ENCODE measurements at regions not wholly inside any gene's neighbourhood (a gene's known extent, or its start where the extent isn't known, plus 50 kb on each side); places are given as distances from the start of the nearest gene placed in this dataset.

GRCh38 chr11:97498891-97499290 is 1109.1 kb downstream of the JRKL start:
- DNase-seq (ENCODE audit: low spot score) = no peak
- no peak overlapping the region for H3K4me3 Mint-ChIP-seq (ENCODE audit: unreplicated experiment)
- TF ChIP-seq, protein P1, sequence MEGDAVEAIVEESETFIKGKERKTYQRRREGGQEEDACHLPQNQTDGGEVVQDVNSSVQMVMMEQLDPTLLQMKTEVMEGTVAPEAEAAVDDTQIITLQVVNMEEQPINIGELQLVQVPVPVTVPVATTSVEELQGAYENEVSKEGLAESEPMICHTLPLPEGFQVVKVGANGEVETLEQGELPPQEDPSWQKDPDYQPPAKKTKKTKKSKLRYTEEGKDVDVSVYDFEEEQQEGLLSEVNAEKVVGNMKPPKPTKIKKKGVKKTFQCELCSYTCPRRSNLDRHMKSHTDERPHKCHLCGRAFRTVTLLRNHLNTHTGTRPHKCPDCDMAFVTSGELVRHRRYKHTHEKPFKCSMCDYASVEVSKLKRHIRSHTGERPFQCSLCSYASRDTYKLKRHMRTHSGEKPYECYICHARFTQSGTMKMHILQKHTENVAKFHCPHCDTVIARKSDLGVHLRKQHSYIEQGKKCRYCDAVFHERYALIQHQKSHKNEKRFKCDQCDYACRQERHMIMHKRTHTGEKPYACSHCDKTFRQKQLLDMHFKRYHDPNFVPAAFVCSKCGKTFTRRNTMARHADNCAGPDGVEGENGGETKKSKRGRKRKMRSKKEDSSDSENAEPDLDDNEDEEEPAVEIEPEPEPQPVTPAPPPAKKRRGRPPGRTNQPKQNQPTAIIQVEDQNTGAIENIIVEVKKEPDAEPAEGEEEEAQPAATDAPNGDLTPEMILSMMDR (IDR thresholded peaks at IDR 0.05; ENCODE audit: unreplicated experiment) = no peak
- no peaks in the 10 kb centered on the region for H3K9me3 Mint-ChIP-seq (ENCODE audit: unreplicated experiment)
- H3K27me3 Mint-ChIP-seq (ENCODE audit: unreplicated experiment) = no peaks in the 10 kb centered on the region
- no peaks in the 10 kb centered on the region for H3K4me1 Mint-ChIP-seq (ENCODE audit: unreplicated experiment)
- no peak overlapping the region for H3K27ac Mint-ChIP-seq (ENCODE audit: unreplicated experiment)
- no peaks in the 10 kb centered on the region for H3K36me3 Mint-ChIP-seq (ENCODE audit: low read depth, unreplicated experiment)

DNA sequence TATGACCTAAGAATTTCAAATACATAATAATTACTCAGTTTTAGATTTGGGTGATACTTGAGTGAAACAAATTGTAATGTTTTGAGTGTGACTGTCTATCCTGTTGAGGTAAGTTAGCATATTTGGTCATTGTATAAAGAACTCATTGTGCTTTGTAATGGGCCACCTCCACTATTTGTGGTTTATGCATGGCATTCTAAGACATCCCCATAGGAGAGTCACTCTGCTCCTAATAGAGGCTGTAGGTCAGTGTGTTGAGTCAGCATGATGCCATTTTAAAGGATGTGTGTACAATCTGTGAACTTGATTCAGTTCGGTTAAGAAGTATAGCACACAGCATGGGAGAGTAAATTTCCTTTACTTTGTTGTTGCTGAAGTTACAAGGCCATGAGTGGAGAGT is 1112.4 kb downstream of the JRKL start:
- Mint-ChIP-seq H3K27me3 (ENCODE audit: unreplicated experiment) (no peaks in the 10 kb centered on the region), H3K4me3 (ENCODE audit: unreplicated experiment) (no peak overlapping the region), H3K9me3 (ENCODE audit: unreplicated experiment) (no peaks in the 10 kb centered on the region), H3K27ac (ENCODE audit: unreplicated experiment) (no peak overlapping the region), H3K36me3 (ENCODE audit: low read depth, unreplicated experiment) (no peaks in the 10 kb centered on the region), H3K4me1 (ENCODE audit: unreplicated experiment) (no peaks in the 10 kb centered on the region)
- DNase-seq (ENCODE audit: low spot score) = no peak
- TF ChIP-seq, protein P1 (IDR thresholded peaks at IDR 0.05; ENCODE audit: unreplicated experiment) = no peak

GRCh38 chr11:97506076-97506759 is 1116.4 kb downstream of the JRKL start:
- H3K27ac Mint-ChIP-seq (ENCODE audit: unreplicated experiment) = no peak overlapping the region
- TF ChIP-seq, protein P1 (IDR thresholded peaks at IDR 0.05; ENCODE audit: unreplicated experiment) = no peak
- H3K9me3 Mint-ChIP-seq (ENCODE audit: unreplicated experiment) = no peaks in the 10 kb centered on the region
- no peaks in the 10 kb centered on the region for H3K36me3 Mint-ChIP-seq (ENCODE audit: low read depth, unreplicated experiment)
- H3K4me1 Mint-ChIP-seq (ENCODE audit: unreplicated experiment) = no peaks in the 10 kb centered on the region
- no peak overlapping the region for H3K4me3 Mint-ChIP-seq (ENCODE audit: unreplicated experiment)
- no peak for DNase-seq (ENCODE audit: low spot score)
- H3K27me3 Mint-ChIP-seq (ENCODE audit: unreplicated experiment) = no peaks in the 10 kb centered on the region

DNA sequence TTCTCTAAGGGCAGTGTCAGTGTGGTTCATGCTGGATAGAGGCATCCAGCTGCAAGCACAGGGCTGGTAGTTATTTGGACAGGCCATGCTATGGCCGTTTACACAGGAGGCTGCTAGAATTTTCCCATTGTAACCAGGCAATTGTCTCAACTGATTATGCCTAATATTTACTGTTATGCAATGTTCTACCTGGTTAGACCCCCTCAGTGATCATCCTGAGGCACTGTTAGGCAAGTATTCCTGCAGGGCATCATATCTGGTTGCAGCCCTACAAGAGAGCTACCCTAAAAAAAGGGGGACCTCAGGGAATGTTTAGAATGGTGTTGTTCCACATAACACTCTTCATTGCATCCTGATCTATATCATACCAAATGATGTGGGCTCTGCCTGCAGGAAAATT is 1124.6 kb downstream of the JRKL start:
- no peaks in the 10 kb centered on the region for H3K9me3 Mint-ChIP-seq (ENCODE audit: unreplicated experiment)
- H3K4me3 Mint-ChIP-seq (ENCODE audit: unreplicated experiment) = no peak overlapping the region
- TF ChIP-seq, protein P1 (IDR thresholded peaks at IDR 0.05; ENCODE audit: unreplicated experiment) = no peak
- H3K36me3 Mint-ChIP-seq (ENCODE audit: low read depth, unreplicated experiment) = no peaks in the 10 kb centered on the region
- peaks cover 3% of the 10 kb centered on the region for H3K4me1 Mint-ChIP-seq (ENCODE audit: unreplicated experiment)
- H3K27ac Mint-ChIP-seq (ENCODE audit: unreplicated experiment) = no peak overlapping the region
- DNase-seq (ENCODE audit: low spot score) = no peak
- peaks cover 1% of the 10 kb centered on the region for H3K27me3 Mint-ChIP-seq (ENCODE audit: unreplicated experiment)

GRCh38 chr11:97516688-97517087 is 1126.9 kb downstream of the JRKL start:
- H3K27me3 Mint-ChIP-seq (ENCODE audit: unreplicated experiment) = peaks cover 1% of the 10 kb centered on the region
- no peaks in the 10 kb centered on the region for H3K36me3 Mint-ChIP-seq (ENCODE audit: low read depth, unreplicated experiment)
- TF ChIP-seq, protein P1 (IDR thresholded peaks at IDR 0.05; ENCODE audit: unreplicated experiment) = no peak
- no peak for DNase-seq (ENCODE audit: low spot score)
- no peak overlapping the region for H3K27ac Mint-ChIP-seq (ENCODE audit: unreplicated experiment)
- H3K9me3 Mint-ChIP-seq (ENCODE audit: unreplicated experiment) = no peaks in the 10 kb centered on the region
- H3K4me3 Mint-ChIP-seq (ENCODE audit: unreplicated experiment) = no peak overlapping the region
- peaks cover 3% of the 10 kb centered on the region for H3K4me1 Mint-ChIP-seq (ENCODE audit: unreplicated experiment)
